ENCODE measurements at regions not wholly inside any gene's neighbourhood (a gene's known extent, or its start where the extent isn't known, plus 50 kb on each side); places are given as distances from the start of the nearest gene placed in this dataset.

DNA sequence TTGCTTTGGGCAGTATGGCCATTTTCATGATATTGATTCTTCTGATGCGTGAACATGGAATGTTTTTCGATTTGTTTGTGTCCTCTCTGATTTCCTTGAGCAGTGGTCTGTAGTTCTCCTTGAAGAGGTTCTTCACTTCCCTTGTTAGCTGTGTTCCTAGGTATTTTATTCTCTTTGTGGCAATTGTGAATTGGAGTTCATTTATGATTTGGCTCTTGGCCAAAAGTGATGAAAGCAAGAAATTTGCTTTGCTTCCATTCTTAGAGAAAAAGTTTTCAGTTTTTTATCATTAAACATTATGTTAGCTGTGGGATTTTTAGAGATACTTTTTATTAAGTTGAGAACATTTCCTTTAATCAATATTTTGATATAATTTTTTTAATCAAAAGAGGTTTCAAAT, 203.5 kb downstream of the TAF11L14 start (continued):
- no peak for TF ChIP-seq CBX8 (IDR thresholded peaks at IDR 0.05; ENCODE audit: borderline replicate concordance, low read depth, low read length)
- TF ChIP-seq CTBP2 (IDR thresholded peaks at IDR 0.05; ENCODE audit: borderline replicate concordance, insufficient read depth, insufficient read length, low read length) = no peak

Measured in H1 (cell line).